Hypothalamus (tissue), 51 donors: ENCODE measurements at regions not wholly inside any gene's neighbourhood (a gene's known extent, or its start where the extent isn't known, plus 50 kb on each side); places are given as distances from the start of the nearest gene placed in this dataset.
"Not testable (repeated sequence)": the region's sequence is repeated elsewhere in the genome, so short reads cannot be mapped to it uniquely, and the experiment has no call there.

Experiments used
- DNase-seq, 51 donors: peaks; one replicate each; lab custom pipeline; 2025; lab: John Stamatoyannopoulos, UW

- DNase-seq = no peak
These were observed 1290.5 kb downstream of the ADGRL3 start for GRCh38 chr4:62490635-62491034.

- DNase-seq = no peak
These were observed 1286.9 kb downstream of the ADGRL3 start for GRCh38 chr4:62487016-62487415.

- no peak for DNase-seq
These were observed 1284.2 kb downstream of the ADGRL3 start for GRCh38 chr4:62484357-62484756.

GRCh38 chr4:62482355-62482754, 1282.2 kb downstream of the ADGRL3 start:
- DNase-seq = no peak

GRCh38 chr4:62475596-62475995, 1275.5 kb downstream of the ADGRL3 start:
- no peak for DNase-seq

GRCh38 chr4:62474802-62475201, 1274.7 kb downstream of the ADGRL3 start:
- no peak for DNase-seq

- no peak for DNase-seq
These were observed 1270.9 kb downstream of the ADGRL3 start for GRCh38 chr4:62471021-62471420.

GRCh38 chr4:62470421-62470983, 1270.4 kb downstream of the ADGRL3 start:
- no peak for DNase-seq

GRCh38 chr4:62470020-62470419, 1269.9 kb downstream of the ADGRL3 start:
- no peak for DNase-seq

- DNase-seq = no peak
These were observed 1261.8 kb downstream of the ADGRL3 start for GRCh38 chr4:62461961-62462360.

GRCh38 chr4:62460329-62460728, 1260.2 kb downstream of the ADGRL3 start:
- no peak for DNase-seq

GRCh38 chr4:62457356-62457755, 1257.2 kb downstream of the ADGRL3 start:
- no peak for DNase-seq

GRCh38 chr4:62455871-62456270, 1255.7 kb downstream of the ADGRL3 start:
- no peak for DNase-seq

GRCh38 chr4:62454535-62454934, 1254.4 kb downstream of the ADGRL3 start:
- DNase-seq = no peak

GRCh38 chr4:62450740-62451139, 1250.6 kb downstream of the ADGRL3 start:
- no peak for DNase-seq

GRCh38 chr4:62449538-62449937, 1249.4 kb downstream of the ADGRL3 start:
- DNase-seq = no peak

GRCh38 chr4:62448911-62449310, 1248.8 kb downstream of the ADGRL3 start:
- no peak for DNase-seq

GRCh38 chr4:62439051-62439450, 1238.9 kb downstream of the ADGRL3 start:
- DNase-seq = no peak

GRCh38 chr4:62434921-62435320, 1234.8 kb downstream of the ADGRL3 start:
- no peak for DNase-seq

GRCh38 chr4:62431513-62432231, 1231.5 kb downstream of the ADGRL3 start:
- DNase-seq = not testable (repeated sequence)

GRCh38 chr4:62429297-62429696, 1229.2 kb downstream of the ADGRL3 start:
- DNase-seq = no peak

- no peak for DNase-seq
These were observed 1215.1 kb downstream of the ADGRL3 start for GRCh38 chr4:62415256-62415655.

- DNase-seq = no peak
These were observed 1214.4 kb downstream of the ADGRL3 start for GRCh38 chr4:62414563-62414962.
